Spleen (tissue), 7 donors: ENCODE measurements at regions not wholly inside any gene's neighbourhood (a gene's known extent, or its start where the extent isn't known, plus 50 kb on each side); places are given as distances from the start of the nearest gene placed in this dataset.

ENCODE experiments used
- POLR2A ChIP-seq, 3 donors: fragments of 450-650 bp; IDR thresholded peaks; one replicate each; pipeline ENCODE4 v1.5.1; 2017; ENCODE audit warnings: antibody characterized with exemption in 3 of 3, mild to moderate bottlenecking in 1 of 3
- POLR2AphosphoS5 ChIP-seq, 3 donors: sonication (generic); formaldehyde crosslinking; IDR thresholded peaks; one replicate each; pipeline ENCODE4 v1.5.1; 2017; ENCODE audit warnings: antibody characterized with exemption in 3 of 3
- TF ChIP-seq, protein P1 (sequence below), 11 experiments: fragments of 200-600 bp in 7 of 11; fragments of 450-650 bp in 4 of 11; sonication (generic) in 4 of 11; IDR thresholded peaks in 8 of 11; conservative IDR thresholded peaks in 3 of 11; 1 replicate in 7 of 11; 2 replicates in 4 of 11; pipeline versions ENCODE4 v1.4.0 to v1.8.0; 2016 to 2021; ENCODE audit warnings: antibody characterized with exemption in 11 of 11, inconsistent platforms in 4 of 11, mild to moderate bottlenecking in 1 of 11
- donor health status: DM: no; HTN: no; CAD: no; lungs with moderate emphysema.
- donor health status: DM: no; HTN: no; CAD: no.
- donor health status: DM: no; HTN: no; CAD: no.

GRCh38 chr20:41696428-41696827 lies 78.3 kb upstream of the CHD6 start:
- TF ChIP-seq, protein P1, sequence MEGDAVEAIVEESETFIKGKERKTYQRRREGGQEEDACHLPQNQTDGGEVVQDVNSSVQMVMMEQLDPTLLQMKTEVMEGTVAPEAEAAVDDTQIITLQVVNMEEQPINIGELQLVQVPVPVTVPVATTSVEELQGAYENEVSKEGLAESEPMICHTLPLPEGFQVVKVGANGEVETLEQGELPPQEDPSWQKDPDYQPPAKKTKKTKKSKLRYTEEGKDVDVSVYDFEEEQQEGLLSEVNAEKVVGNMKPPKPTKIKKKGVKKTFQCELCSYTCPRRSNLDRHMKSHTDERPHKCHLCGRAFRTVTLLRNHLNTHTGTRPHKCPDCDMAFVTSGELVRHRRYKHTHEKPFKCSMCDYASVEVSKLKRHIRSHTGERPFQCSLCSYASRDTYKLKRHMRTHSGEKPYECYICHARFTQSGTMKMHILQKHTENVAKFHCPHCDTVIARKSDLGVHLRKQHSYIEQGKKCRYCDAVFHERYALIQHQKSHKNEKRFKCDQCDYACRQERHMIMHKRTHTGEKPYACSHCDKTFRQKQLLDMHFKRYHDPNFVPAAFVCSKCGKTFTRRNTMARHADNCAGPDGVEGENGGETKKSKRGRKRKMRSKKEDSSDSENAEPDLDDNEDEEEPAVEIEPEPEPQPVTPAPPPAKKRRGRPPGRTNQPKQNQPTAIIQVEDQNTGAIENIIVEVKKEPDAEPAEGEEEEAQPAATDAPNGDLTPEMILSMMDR (IDR thresholded peaks at IDR 0.05 in 8 of 11, conservative IDR thresholded peaks at IDR 0.05 in 3 of 11), result no peak
- no peak for TF ChIP-seq POLR2A (IDR thresholded peaks at IDR 0.05)
- no peak for TF ChIP-seq POLR2AphosphoS5 (IDR thresholded peaks at IDR 0.05)
